ENCODE measurements at regions not wholly inside any gene's neighbourhood (a gene's known extent, or its start where the extent isn't known, plus 50 kb on each side); places are given as distances from the start of the nearest gene placed in this dataset.

GRCh38 chr15:58276924-58277323 lies 138.7 kb downstream of the AQP9 start:
- H3K4me1 ChIP-seq, result no peaks in the 10 kb centered on the region
- no peak overlapping the region for H3K4me3 ChIP-seq
- H3K9me3 ChIP-seq, result peaks cover 0 to 2% (median under 1%) of the 10 kb centered on the region in 4 donors
- H3K27ac ChIP-seq (replicated peaks in 1 of 4), result no peak overlapping the region
- H3K36me3 ChIP-seq, result no peaks in the 10 kb centered on the region
- TF ChIP-seq POLR2A (IDR thresholded peaks at IDR 0.05; ENCODE audit: low read depth) (no peak), POLR2AphosphoS5 (IDR thresholded peaks at IDR 0.05) (no peak), EP300 (IDR thresholded peaks at IDR 0.05) (no peak), CTCF (IDR thresholded peaks at IDR 0.05) (no peak)
- intact Hi-C loops (cut with DNase I), result no loop called here
- DNase-seq (ENCODE audit: extremely low spot score), result no peak
- H3K27me3 ChIP-seq, result no peaks in the 10 kb centered on the region

- Histone ChIP-seq H3K4me1 (no peaks in the 10 kb centered on the region), H3K9me3 (no peaks in the 10 kb centered on the region), H3K27me3 (no peaks in the 10 kb centered on the region), H3K4me3 (no peak overlapping the region), H3K27ac (replicated peaks in 1 of 4) (no peak overlapping the region), H3K36me3 (no peaks in the 10 kb centered on the region)
- DNase-seq (ENCODE audit: extremely low spot score), result no peak
- WGBS, result 79% methylated on average over 1 of the region's 1 CpG
- TF ChIP-seq POLR2AphosphoS5 (IDR thresholded peaks at IDR 0.05) (no peak), EP300 (IDR thresholded peaks at IDR 0.05) (no peak), POLR2A (IDR thresholded peaks at IDR 0.05; ENCODE audit: low read depth) (no peak), CTCF (IDR thresholded peaks at IDR 0.05) (no peak)
- intact Hi-C loops (cut with DNase I), result no loop called here
Measured at GRCh38 chr15:58277333-58277732, 139.2 kb downstream of the AQP9 start.

- TF ChIP-seq EP300 (IDR thresholded peaks at IDR 0.05) (no peak), CTCF (IDR thresholded peaks at IDR 0.05) (no peak), POLR2AphosphoS5 (IDR thresholded peaks at IDR 0.05) (no peak), POLR2A (IDR thresholded peaks at IDR 0.05; ENCODE audit: low read depth) (no peak)
- intact Hi-C loops (cut with DNase I), result no loop called here
- no peaks in the 10 kb centered on the region for H3K9me3 ChIP-seq
- H3K27me3 ChIP-seq, result no peaks in the 10 kb centered on the region
- no peaks in the 10 kb centered on the region for H3K4me1 ChIP-seq
- 69% methylated on average over 3 of the region's 3 CpGs for WGBS
- H3K27ac ChIP-seq (replicated peaks in 1 of 4), result no peak overlapping the region
- no peak for DNase-seq (ENCODE audit: extremely low spot score)
- H3K4me3 ChIP-seq, result no peak overlapping the region
- no peaks in the 10 kb centered on the region for H3K36me3 ChIP-seq
Measured at GRCh38 chr15:58279106-58279505, 140.9 kb downstream of the AQP9 start.

- Histone ChIP-seq H3K36me3 (no peaks in the 10 kb centered on the region), H3K9me3 (no peaks in the 10 kb centered on the region), H3K27me3 (no peaks in the 10 kb centered on the region), H3K4me1 (no peaks in the 10 kb centered on the region), H3K4me3 (no peak overlapping the region), H3K27ac (replicated peaks in 1 of 4) (no peak overlapping the region)
- 87% methylated on average over 2 of the region's 2 CpGs for WGBS
- intact Hi-C loops (cut with DNase I), result no loop called here
- TF ChIP-seq CTCF (IDR thresholded peaks at IDR 0.05) (no peak), POLR2AphosphoS5 (IDR thresholded peaks at IDR 0.05) (no peak), POLR2A (IDR thresholded peaks at IDR 0.05; ENCODE audit: low read depth) (no peak), EP300 (IDR thresholded peaks at IDR 0.05) (no peak)
- no peak for DNase-seq (ENCODE audit: extremely low spot score)
Measured at GRCh38 chr15:58279654-58280053, 141.5 kb downstream of the AQP9 start.

- no peak overlapping the region for H3K27ac ChIP-seq (replicated peaks in 1 of 4)
- no peaks in the 10 kb centered on the region for H3K9me3 ChIP-seq
- H3K27me3 ChIP-seq, result no peaks in the 10 kb centered on the region
- DNase-seq (ENCODE audit: extremely low spot score), result no peak
- no peaks in the 10 kb centered on the region for H3K4me1 ChIP-seq
- TF ChIP-seq POLR2AphosphoS5 (IDR thresholded peaks at IDR 0.05), result no peak
- TF ChIP-seq POLR2A (IDR thresholded peaks at IDR 0.05; ENCODE audit: low read depth), result no peak
- no peak for TF ChIP-seq EP300 (IDR thresholded peaks at IDR 0.05)
- no peak for TF ChIP-seq CTCF (IDR thresholded peaks at IDR 0.05)
- 56% methylated on average over 3 of the region's 3 CpGs for whole genome bisulfite sequencing
- intact Hi-C loops (cut with DNase I), result no loop called here
- no peak overlapping the region for H3K4me3 ChIP-seq
- no peaks in the 10 kb centered on the region for H3K36me3 ChIP-seq
Measured at GRCh38 chr15:58282060-58282708, 144.0 kb downstream of the AQP9 start.
